Endothelial cell of umbilical vein (primary cell): ENCODE measurements at regions not wholly inside any gene's neighbourhood (a gene's known extent, or its start where the extent isn't known, plus 50 kb on each side); places are given as distances from the start of the nearest gene placed in this dataset.

Source experiments
- BruUV-seq: library from RNA; stranded (reverse); fragments of 400-500 nt; replicated peaks from 2 replicates; lab custom pipeline; 2021; lab: Mats Ljungman, UMichigan
- CTCF ChIA-PET: fragments of 300-600, 350-600 bp; sonication (Branson Sonifier 250); formaldehyde crosslinking; loops from one replicate; lab custom pipeline; 2021; ENCODE audit warnings: antibody characterized with exemption, inconsistent platforms; lab: Charles Lee
- POLR2A ChIA-PET: fragments of 300-600, 350-600 bp; sonication (Branson Sonifier 250); formaldehyde crosslinking; loops from one replicate; lab custom pipeline; 2021; ENCODE audit warnings: antibody characterized with exemption, inconsistent platforms; lab: Charles Lee
- DNase-seq: peaks from one replicate; pipeline ENCODE4 v3.0.0-alpha.2; 2011; ENCODE audit warnings: low read depth, low spot score
- FAIRE-seq: peaks from 2 replicates; lab custom pipeline; 2011; peaks lifted over from hg19 to GRCh38; lab: Jason Lieb, UNC
- H2AFZ ChIP-seq: 2 replicates; pipeline ENCODE4 v1.6.0; 2012; ENCODE audit warnings: low read depth, low read length, control low read depth, inconsistent platforms
- H3K27ac ChIP-seq: 2 replicates; pipeline ENCODE4 v1.5.1; 2011; ENCODE audit warnings: low read depth, mild to moderate bottlenecking, control low read depth, low read length, moderate library complexity; ENCODE audit not compliant: insufficient read depth
- H3K27me3 ChIP-seq, 2 experiments: 2 replicates each; pipeline versions ENCODE4 v1.6.0 to v1.6.1; 2011; ENCODE audit warnings: low read length in 2 of 2, mixed read lengths in 1 of 2; ENCODE audit not compliant: control insufficient read depth in 2 of 2, insufficient read depth in 2 of 2
- H3K36me3 ChIP-seq, 2 experiments: 2 replicates in 1 of 2; 3 replicates in 1 of 2; pipeline ENCODE4 v1.5.1; 2011; ENCODE audit warnings: low read length in 2 of 2, mild to moderate bottlenecking in 1 of 2, moderate library complexity in 1 of 2; ENCODE audit not compliant: control insufficient read depth in 2 of 2, insufficient read depth in 2 of 2; ENCODE audit errors: extremely low read depth in 1 of 2
- H3K4me1 ChIP-seq: 3 replicates; pipeline ENCODE4 v1.5.1; 2011; ENCODE audit warnings: mild to moderate bottlenecking, low read length; ENCODE audit not compliant: control insufficient read depth, insufficient read depth; ENCODE audit errors: extremely low read depth
- H3K4me2 ChIP-seq: 2 replicates; pipeline ENCODE4 v1.6.1; 2011; ENCODE audit warnings: low read length, control low read depth, mixed read lengths; ENCODE audit not compliant: insufficient read depth
- H3K4me3 ChIP-seq, 3 experiments: fragments of 200-600 bp in 1 of 3; sonication (generic), shearing (Covaris generic) in 1 of 3; replicated peaks in 1 of 3; 2 replicates each; pipeline ENCODE4 v1.5.1; 2011 to 2016; ENCODE audit warnings: control low read depth in 3 of 3, low read length in 3 of 3, mild to moderate bottlenecking in 2 of 3, inconsistent platforms in 1 of 3, low read depth in 1 of 3, moderate library complexity in 1 of 3; ENCODE audit not compliant: insufficient read depth in 1 of 3
- H3K79me2 ChIP-seq: 2 replicates; pipeline ENCODE4 v1.6.0; 2012; ENCODE audit warnings: low read length, inconsistent platforms; ENCODE audit not compliant: control insufficient read depth, insufficient read depth
- H3K9ac ChIP-seq: replicated peaks from 2 replicates; pipeline ENCODE3; 2011; ENCODE audit warnings: low read length, control low read depth; ENCODE audit not compliant: insufficient read depth; ENCODE audit errors: extremely low read depth
- H3K9me1 ChIP-seq: replicated peaks from 3 replicates; pipeline ENCODE4 v1.6.0; 2011; ENCODE audit warnings: mild to moderate bottlenecking, low read length; ENCODE audit not compliant: control insufficient read depth, insufficient read depth; ENCODE audit errors: extremely low read depth
- H3K9me3 ChIP-seq: replicated peaks from 2 replicates; pipeline ENCODE4 v1.5.1; 2012; ENCODE audit warnings: low read length, inconsistent platforms; ENCODE audit not compliant: control insufficient read depth, insufficient read depth
- H4K20me1 ChIP-seq: replicated peaks from 2 replicates; pipeline ENCODE3; 2011; ENCODE audit warnings: mild to moderate bottlenecking, low read length; ENCODE audit not compliant: control insufficient read depth, insufficient read depth; ENCODE audit errors: extremely low read depth
- EZH2 ChIP-seq: IDR thresholded peaks from 2 replicates; pipeline ENCODE4 v1.6.1; 2012; ENCODE audit warnings: borderline replicate concordance, low read depth, mild to moderate bottlenecking, moderate library complexity, low read length, inconsistent platforms; ENCODE audit not compliant: severe bottlenecking
- GATA2 ChIP-seq: IDR thresholded peaks from 2 replicates; pipeline ENCODE4 v1.7.0; 2011; ENCODE audit warnings: low read depth, mild to moderate bottlenecking, moderate library complexity, mixed read lengths, low read length; ENCODE audit not compliant: insufficient read length, insufficient read depth
- JUN ChIP-seq: IDR thresholded peaks from 2 replicates; pipeline ENCODE4 v1.6.1; 2011; ENCODE audit warnings: borderline replicate concordance, low read depth; ENCODE audit not compliant: insufficient read length, insufficient read depth
- MYC ChIP-seq: IDR thresholded peaks from one replicate; pipeline ENCODE4 v1.6.1; 2011; ENCODE audit warnings: mild to moderate bottlenecking, low read depth, low read length
- POLR2AphosphoS5 ChIP-seq: IDR thresholded peaks from 2 replicates; pipeline ENCODE4 v1.6.1; 2012; ENCODE audit warnings: low read depth, mild to moderate bottlenecking, control low read depth, low read length, moderate library complexity; ENCODE audit not compliant: insufficient read depth
- dilution Hi-C: fragments of 300-500 bp; cut with MboI; formaldehyde crosslinking; loops from one replicate; pipeline ENCODE4 v1.15.0; 2019; ENCODE audit warnings: low sequenced_read_pairs; ENCODE audit not compliant: extremely low pct_ligation_motif_present
- intact Hi-C: fragments of 100-400 bp; cut with micrococcal nuclease; formaldehyde crosslinking; loops from one replicate; pipeline ENCODE4 v1.10.0; 2022
- TF ChIP-seq, protein P1 (sequence below), 2 donors: IDR thresholded peaks; 1 replicate in 1 of 2; 2 replicates in 1 of 2; pipeline ENCODE4 v1.5.1; 2011; ENCODE audit warnings: low read length in 2 of 2, mild to moderate bottlenecking in 2 of 2, moderate library complexity in 2 of 2, control low read depth in 1 of 2, inconsistent platforms in 1 of 2, low read depth in 1 of 2; ENCODE audit not compliant: insufficient read depth in 1 of 2; ENCODE audit errors: extremely low read depth in 1 of 2

DNA sequence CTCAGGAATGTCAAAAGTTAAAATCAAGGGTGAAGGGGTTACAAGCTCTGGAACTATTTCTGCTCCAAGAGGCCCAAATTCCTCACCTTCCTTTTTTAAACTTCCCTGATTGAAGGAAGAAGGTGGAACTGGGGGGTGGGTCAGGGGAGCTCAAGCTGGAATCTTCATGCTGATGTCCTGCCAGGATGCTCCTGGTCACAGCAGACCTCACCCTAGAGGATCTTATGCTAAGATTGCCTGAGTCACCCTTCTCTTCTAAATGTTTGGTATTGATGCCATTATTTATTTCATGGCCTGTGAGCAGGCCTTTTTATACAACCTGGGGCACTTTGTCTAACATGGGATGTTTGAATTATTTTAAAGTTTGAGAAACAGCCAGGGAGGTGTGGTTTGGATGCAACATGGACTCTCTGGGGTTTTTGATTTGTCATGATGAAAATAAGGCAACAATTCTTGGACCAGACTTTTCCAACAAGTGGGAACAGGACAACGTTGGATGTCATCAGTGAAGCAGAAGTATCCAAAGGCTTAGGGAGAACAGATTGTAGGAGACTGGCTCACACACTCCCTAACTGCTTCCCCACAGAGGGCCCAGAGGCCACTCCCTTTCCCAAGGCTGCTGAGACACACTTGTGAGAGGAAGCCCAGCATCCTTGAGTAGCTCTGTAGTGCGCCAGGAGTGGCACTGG is 420.2 kb upstream of the MEX3C start:
- intact Hi-C loops (no loop called here), dilution Hi-C loops (no loop called here)
- ChIA-PET CTCF (no interaction called here), POLR2A (no interaction called here)
- Histone ChIP-seq H3K4me1 (no peaks in the 10 kb centered on the region), H3K9me1 (no peaks in the 10 kb centered on the region), H4K20me1 (no peaks in the 10 kb centered on the region), H3K27ac (no peak overlapping the region), H2AFZ (no peak overlapping the region), H3K4me2 (no peak overlapping the region), H3K79me2 (no peaks in the 10 kb centered on the region), H3K27me3 (no peaks in the 10 kb centered on the region), H3K9me3 (no peaks in the 10 kb centered on the region), H3K9ac (no peak overlapping the region), H3K4me3 (no peak overlapping the region), H3K36me3 (no peaks in the 10 kb centered on the region)
- FAIRE-seq (no peak), DNase-seq (no peak)
- no peak for TF ChIP-seq GATA2
- TF ChIP-seq JUN: no peak
- no peak for TF ChIP-seq EZH2
- no peak for TF ChIP-seq MYC
- TF ChIP-seq POLR2AphosphoS5: no peak
- TF ChIP-seq, protein P1, sequence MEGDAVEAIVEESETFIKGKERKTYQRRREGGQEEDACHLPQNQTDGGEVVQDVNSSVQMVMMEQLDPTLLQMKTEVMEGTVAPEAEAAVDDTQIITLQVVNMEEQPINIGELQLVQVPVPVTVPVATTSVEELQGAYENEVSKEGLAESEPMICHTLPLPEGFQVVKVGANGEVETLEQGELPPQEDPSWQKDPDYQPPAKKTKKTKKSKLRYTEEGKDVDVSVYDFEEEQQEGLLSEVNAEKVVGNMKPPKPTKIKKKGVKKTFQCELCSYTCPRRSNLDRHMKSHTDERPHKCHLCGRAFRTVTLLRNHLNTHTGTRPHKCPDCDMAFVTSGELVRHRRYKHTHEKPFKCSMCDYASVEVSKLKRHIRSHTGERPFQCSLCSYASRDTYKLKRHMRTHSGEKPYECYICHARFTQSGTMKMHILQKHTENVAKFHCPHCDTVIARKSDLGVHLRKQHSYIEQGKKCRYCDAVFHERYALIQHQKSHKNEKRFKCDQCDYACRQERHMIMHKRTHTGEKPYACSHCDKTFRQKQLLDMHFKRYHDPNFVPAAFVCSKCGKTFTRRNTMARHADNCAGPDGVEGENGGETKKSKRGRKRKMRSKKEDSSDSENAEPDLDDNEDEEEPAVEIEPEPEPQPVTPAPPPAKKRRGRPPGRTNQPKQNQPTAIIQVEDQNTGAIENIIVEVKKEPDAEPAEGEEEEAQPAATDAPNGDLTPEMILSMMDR (IDR thresholded peaks at IDR 0.05; ENCODE audit: extremely low read depth in 1 of 2, insufficient read depth in 1 of 2, low read depth in 1 of 2, low read length in 2 of 2): no peak
- no TSS peak for BruUV-seq
